ENCODE measurements at regions not wholly inside any gene's neighbourhood (a gene's known extent, or its start where the extent isn't known, plus 50 kb on each side); places are given as distances from the start of the nearest gene placed in this dataset.

DNA sequence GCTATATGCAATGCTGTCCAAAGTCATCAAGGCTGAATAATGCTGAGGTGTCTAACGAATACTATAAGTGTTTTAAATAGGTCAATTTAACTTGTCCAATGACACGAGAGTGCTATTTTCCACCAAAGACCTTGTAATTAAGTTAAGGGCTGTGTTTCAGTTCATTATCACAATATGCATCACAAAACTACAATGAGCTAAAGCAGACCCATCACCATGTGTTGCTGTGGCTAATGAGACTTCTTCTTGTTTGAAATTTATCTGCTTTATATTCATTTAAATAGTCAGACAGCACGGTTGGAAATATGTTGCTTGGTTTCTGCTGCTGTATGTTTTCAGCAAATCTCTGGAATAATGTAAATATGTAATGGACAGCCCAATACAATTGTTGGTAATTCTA is 292.5 kb upstream of the VSTM2A start:
- H3K27ac ChIP-seq (ENCODE audit: extremely low read length, insufficient read depth, low read length), result no peak overlapping the region
- no peak for DNase-seq (ENCODE audit: low spot score)
- H3K9ac ChIP-seq (ENCODE audit: insufficient read depth, low read depth, low read length), result no peak overlapping the region
- no peaks in the 10 kb centered on the region for H3K36me3 ChIP-seq (replicated peaks in 1 of 2; ENCODE audit: control insufficient read depth in 1 of 2, insufficient read depth in 2 of 2, low read length in 2 of 2)
- no peak overlapping the region for H3K4me2 ChIP-seq (ENCODE audit: low read depth, low read length)
- H3K4me1 ChIP-seq (ENCODE audit: insufficient read depth, low read length), result no peaks in the 10 kb centered on the region
- no peak overlapping the region for H2AFZ ChIP-seq (ENCODE audit: low read length)
- in situ Hi-C loops (cut with HindIII; ENCODE audit: extremely low pct_ligation_motif_present, low pct_unique_long_range_greater_than_20kb), result no loop called here
- H3K79me2 ChIP-seq (ENCODE audit: insufficient read depth, low read length), result no peaks in the 10 kb centered on the region
- H3K27me3 ChIP-seq (ENCODE audit: control insufficient read depth in 1 of 2, insufficient read depth in 2 of 2, low read length in 2 of 2), result no peaks in the 10 kb centered on the region
- H3K4me3 ChIP-seq (replicated peaks in 1 of 3; ENCODE audit: insufficient read depth in 1 of 3, low read depth in 2 of 3, low read length in 3 of 3), result no peak overlapping the region
- BruUV-seq (replicated peaks), result no TSS peak
- H3K9me3 ChIP-seq (ENCODE audit: low read length), result peaks cover 74% of the 10 kb centered on the region
- intact Hi-C loops (cut with micrococcal nuclease; ENCODE audit: unreplicated experiment), result no loop called here
- no peak for ATAC-seq
- POLR2A ChIA-PET, result no interaction called here
- H4K20me1 ChIP-seq (ENCODE audit: insufficient read depth, low read length), result no peaks in the 10 kb centered on the region
- TF ChIP-seq, protein P1, sequence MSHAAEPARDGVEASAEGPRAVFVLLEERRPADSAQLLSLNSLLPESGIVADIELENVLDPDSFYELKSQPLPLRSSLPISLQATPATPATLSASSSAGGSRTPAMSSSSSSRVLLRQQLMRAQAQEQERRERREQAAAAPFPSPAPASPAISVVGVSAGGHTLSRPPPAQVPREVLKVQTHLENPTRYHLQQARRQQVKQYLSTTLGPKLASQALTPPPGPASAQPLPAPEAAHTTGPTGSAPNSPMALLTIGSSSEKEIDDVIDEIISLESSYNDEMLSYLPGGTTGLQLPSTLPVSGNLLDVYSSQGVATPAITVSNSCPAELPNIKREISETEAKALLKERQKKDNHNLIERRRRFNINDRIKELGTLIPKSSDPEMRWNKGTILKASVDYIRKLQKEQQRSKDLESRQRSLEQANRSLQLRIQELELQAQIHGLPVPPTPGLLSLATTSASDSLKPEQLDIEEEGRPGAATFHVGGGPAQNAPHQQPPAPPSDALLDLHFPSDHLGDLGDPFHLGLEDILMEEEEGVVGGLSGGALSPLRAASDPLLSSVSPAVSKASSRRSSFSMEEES (CRISPR knock-in tag; IDR thresholded peaks at IDR 0.05), result no peak
- TF ChIP-seq, protein P2, sequence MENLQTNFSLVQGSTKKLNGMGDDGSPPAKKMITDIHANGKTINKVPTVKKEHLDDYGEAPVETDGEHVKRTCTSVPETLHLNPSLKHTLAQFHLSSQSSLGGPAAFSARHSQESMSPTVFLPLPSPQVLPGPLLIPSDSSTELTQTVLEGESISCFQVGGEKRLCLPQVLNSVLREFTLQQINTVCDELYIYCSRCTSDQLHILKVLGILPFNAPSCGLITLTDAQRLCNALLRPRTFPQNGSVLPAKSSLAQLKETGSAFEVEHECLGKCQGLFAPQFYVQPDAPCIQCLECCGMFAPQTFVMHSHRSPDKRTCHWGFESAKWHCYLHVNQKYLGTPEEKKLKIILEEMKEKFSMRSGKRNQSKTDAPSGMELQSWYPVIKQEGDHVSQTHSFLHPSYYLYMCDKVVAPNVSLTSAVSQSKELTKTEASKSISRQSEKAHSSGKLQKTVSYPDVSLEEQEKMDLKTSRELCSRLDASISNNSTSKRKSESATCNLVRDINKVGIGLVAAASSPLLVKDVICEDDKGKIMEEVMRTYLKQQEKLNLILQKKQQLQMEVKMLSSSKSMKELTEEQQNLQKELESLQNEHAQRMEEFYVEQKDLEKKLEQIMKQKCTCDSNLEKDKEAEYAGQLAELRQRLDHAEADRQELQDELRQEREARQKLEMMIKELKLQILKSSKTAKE (CRISPR knock-in tag; IDR thresholded peaks at IDR 0.05; ENCODE audit: borderline replicate concordance), result no peak
- TF ChIP-seq, protein P3, sequence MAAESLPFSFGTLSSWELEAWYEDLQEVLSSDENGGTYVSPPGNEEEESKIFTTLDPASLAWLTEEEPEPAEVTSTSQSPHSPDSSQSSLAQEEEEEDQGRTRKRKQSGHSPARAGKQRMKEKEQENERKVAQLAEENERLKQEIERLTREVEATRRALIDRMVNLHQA (CRISPR knock-in tag; IDR thresholded peaks at IDR 0.05), result no peak
- TF ChIP-seq HNRNPH1 (optimal IDR thresholded peaks at IDR 0.05; ENCODE audit: low read depth, low read length), result no peak
- TF ChIP-seq ZNF670 (CRISPR knock-in tag; IDR thresholded peaks at IDR 0.05; ENCODE audit: borderline replicate concordance), result no peak
- no peak for TF ChIP-seq STAT5B (CRISPR knock-in tag; IDR thresholded peaks at IDR 0.05)
- CTCF ChIA-PET (ENCODE audit: low intra/inter-chr PET ratio, low total read pairs), result no interaction called here
- 14% methylated on average over 3 of the region's 3 CpGs for WGBS (ENCODE audit: low lambda C conversion rate)
- FAIRE-seq, result no peak
